Activated T-helper 1 cell treated with anti-CD3 and anti-CD28 coated beads, Interleukin-12 subunit alpha, Interleukin-12 subunit beta, Interleukin-2, Interleukin-4 antibody, amounts not matched to agents 30 ng/mL and 10 ng/mL and 1 ng/mL, durations not matched to agents 14 hours and 24 hours and 36 hours (primary cell): ENCODE measurements at regions not wholly inside any gene's neighbourhood (a gene's known extent, or its start where the extent isn't known, plus 50 kb on each side); places are given as distances from the start of the nearest gene placed in this dataset.
"Not testable (repeated sequence)": the region's sequence is repeated elsewhere in the genome, so short reads cannot be mapped to it uniquely, and the experiment has no call there.

Experiments
- DNase-seq: peaks from one replicate; pipeline ENCODE4 v3.0.0; 2021; ENCODE audit warnings: low spot score
- H3K27ac Mint-ChIP-seq: one replicate; pipeline ENCODE4 v1.8.0; 2021; ENCODE audit warnings: mild to moderate bottlenecking, mixed read lengths
- H3K27me3 Mint-ChIP-seq: one replicate; pipeline ENCODE4 v1.8.0; 2022; ENCODE audit warnings: mild to moderate bottlenecking, moderate library complexity, mixed read lengths; ENCODE audit not compliant: insufficient read depth
- H3K36me3 Mint-ChIP-seq: one replicate; pipeline ENCODE4 v1.8.0; 2021; ENCODE audit warnings: low read depth, mixed read lengths
- H3K4me1 Mint-ChIP-seq: one replicate; pipeline ENCODE4 v1.8.0; 2021; ENCODE audit warnings: low read depth, mixed read lengths
- H3K4me3 Mint-ChIP-seq: one replicate; pipeline ENCODE4 v1.8.0; 2021; ENCODE audit warnings: mild to moderate bottlenecking, moderate library complexity, mixed read lengths
- H3K9me3 Mint-ChIP-seq: one replicate; pipeline ENCODE4 v1.8.0; 2021; ENCODE audit warnings: mixed read lengths
- intact Hi-C: fragments of 100-400 bp; cut with micrococcal nuclease; formaldehyde crosslinking; loops from one replicate; pipeline ENCODE4 v1.15.1; 2024

- intact Hi-C loops, H3K36me3 Mint-ChIP-seq, H3K27ac Mint-ChIP-seq, H3K4me3 Mint-ChIP-seq, H3K27me3 Mint-ChIP-seq, DNase-seq, H3K4me1 Mint-ChIP-seq, H3K9me3 Mint-ChIP-seq: not testable (repeated sequence)
Measured at GRCh38 chr2:95767950-95768349, 176.1 kb downstream of the TRIM43 start.

GRCh38 chr2:95769256-95769655 lies 177.5 kb downstream of the TRIM43 start:
- H3K4me3 Mint-ChIP-seq, H3K27me3 Mint-ChIP-seq, H3K27ac Mint-ChIP-seq, H3K4me1 Mint-ChIP-seq, H3K36me3 Mint-ChIP-seq, H3K9me3 Mint-ChIP-seq, intact Hi-C loops, DNase-seq: not testable (repeated sequence)

GRCh38 chr2:95770726-95771125 lies 178.9 kb downstream of the TRIM43 start:
- DNase-seq, H3K4me3 Mint-ChIP-seq, intact Hi-C loops, H3K4me1 Mint-ChIP-seq, H3K9me3 Mint-ChIP-seq, H3K36me3 Mint-ChIP-seq, H3K27me3 Mint-ChIP-seq, H3K27ac Mint-ChIP-seq: not testable (repeated sequence)

- DNase-seq, intact Hi-C loops, H3K36me3 Mint-ChIP-seq, H3K27ac Mint-ChIP-seq, H3K4me1 Mint-ChIP-seq, H3K9me3 Mint-ChIP-seq, H3K4me3 Mint-ChIP-seq, H3K27me3 Mint-ChIP-seq: not testable (repeated sequence)
Measured at GRCh38 chr2:95774322-95775192, 182.8 kb downstream of the TRIM43 start.

- DNase-seq, H3K9me3 Mint-ChIP-seq, H3K4me1 Mint-ChIP-seq, H3K27me3 Mint-ChIP-seq, H3K36me3 Mint-ChIP-seq, H3K27ac Mint-ChIP-seq, intact Hi-C loops, H3K4me3 Mint-ChIP-seq: not testable (repeated sequence)
Measured at GRCh38 chr2:95775193-95775531, 183.4 kb downstream of the TRIM43 start.
